ENCODE measurements at regions not wholly inside any gene's neighbourhood (a gene's known extent, or its start where the extent isn't known, plus 50 kb on each side); places are given as distances from the start of the nearest gene placed in this dataset.

GRCh38 chr5:175347931-175348330, 96.1 kb downstream of the DRD1 start:
- Mint-ChIP-seq H3K9me3 (no peaks in the 10 kb centered on the region), H3K36me3 (no peaks in the 10 kb centered on the region), H3K4me1 (ENCODE audit: unreplicated experiment) (no peaks in the 10 kb centered on the region), H3K27ac (no peak overlapping the region), H3K4me3 (no peak overlapping the region), H3K27me3 (peaks cover 35% of the 10 kb centered on the region)
- TF ChIP-seq CTCF (conservative IDR thresholded peaks at IDR 0.05): no peak
- no peak for DNase-seq (ENCODE audit: extremely low spot score, unreplicated experiment)

DNA sequence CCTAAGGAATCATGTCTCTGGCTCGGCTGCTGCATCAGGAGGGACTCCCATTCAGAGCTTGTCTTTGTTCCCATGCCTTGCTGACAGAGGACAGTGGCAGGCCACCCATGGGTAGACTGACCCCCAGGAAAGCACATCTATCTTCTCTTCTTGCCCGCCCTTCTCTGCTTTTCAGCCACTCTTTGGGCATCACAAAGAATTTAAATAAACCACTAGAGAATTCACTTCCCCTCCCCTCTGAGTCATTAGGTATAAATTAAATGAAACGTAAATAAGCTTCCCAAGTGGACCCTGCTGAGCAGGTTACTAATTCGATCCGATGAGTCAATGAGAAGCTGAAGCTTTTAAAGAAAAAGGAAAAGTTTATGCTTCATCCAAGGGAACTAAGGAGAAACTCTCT, 97.0 kb downstream of the DRD1 start:
- no peaks in the 10 kb centered on the region for H3K36me3 Mint-ChIP-seq
- TF ChIP-seq CTCF (conservative IDR thresholded peaks at IDR 0.05): no peak
- no peaks in the 10 kb centered on the region for H3K4me1 Mint-ChIP-seq (ENCODE audit: unreplicated experiment)
- H3K9me3 Mint-ChIP-seq: no peaks in the 10 kb centered on the region
- no peak overlapping the region for H3K27ac Mint-ChIP-seq
- no peak overlapping the region for H3K4me3 Mint-ChIP-seq
- DNase-seq (ENCODE audit: extremely low spot score, unreplicated experiment): no peak
- H3K27me3 Mint-ChIP-seq: peaks cover 31% of the 10 kb centered on the region

- Mint-ChIP-seq H3K27ac (no peak overlapping the region), H3K9me3 (no peaks in the 10 kb centered on the region), H3K36me3 (no peaks in the 10 kb centered on the region), H3K4me3 (no peak overlapping the region), H3K4me1 (ENCODE audit: unreplicated experiment) (no peaks in the 10 kb centered on the region), H3K27me3 (peaks cover 22% of the 10 kb centered on the region)
- no peak for DNase-seq (ENCODE audit: extremely low spot score, unreplicated experiment)
- no peak for TF ChIP-seq CTCF (conservative IDR thresholded peaks at IDR 0.05)
Observed at GRCh38 chr5:175344331-175345195, 99.4 kb downstream of the DRD1 start.

DNA sequence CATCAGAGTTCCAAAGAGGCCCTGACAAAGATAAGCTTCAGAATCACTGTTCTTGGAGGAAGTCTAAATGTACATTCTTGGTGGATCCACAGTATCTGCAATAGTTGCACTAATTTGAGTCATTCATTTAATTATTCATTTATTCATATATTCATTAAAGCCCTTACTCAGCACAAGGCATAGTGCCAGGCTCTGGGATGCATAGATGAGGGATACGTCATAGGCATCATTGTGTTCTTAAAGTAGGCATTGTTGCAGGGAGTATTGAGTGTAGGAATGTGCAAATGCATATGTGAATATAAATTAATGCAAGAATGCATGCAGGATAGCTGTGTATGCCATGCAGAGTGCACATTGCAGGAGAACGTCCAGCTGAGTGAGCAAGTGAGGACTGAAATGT, 100.7 kb downstream of the DRD1 start:
- Mint-ChIP-seq H3K9me3 (no peaks in the 10 kb centered on the region), H3K27ac (no peak overlapping the region), H3K36me3 (no peaks in the 10 kb centered on the region), H3K4me1 (ENCODE audit: unreplicated experiment) (no peaks in the 10 kb centered on the region), H3K4me3 (no peak overlapping the region), H3K27me3 (peaks cover 11% of the 10 kb centered on the region)
- no peak for TF ChIP-seq CTCF (conservative IDR thresholded peaks at IDR 0.05)
- DNase-seq (ENCODE audit: extremely low spot score, unreplicated experiment): no peak

- Mint-ChIP-seq H3K4me3 (no peak overlapping the region), H3K9me3 (no peaks in the 10 kb centered on the region), H3K4me1 (ENCODE audit: unreplicated experiment) (no peaks in the 10 kb centered on the region), H3K36me3 (no peaks in the 10 kb centered on the region), H3K27ac (no peak overlapping the region), H3K27me3 (peaks cover 8% of the 10 kb centered on the region)
- DNase-seq (ENCODE audit: extremely low spot score, unreplicated experiment): no peak
- no peak for TF ChIP-seq CTCF (conservative IDR thresholded peaks at IDR 0.05)
Observed at GRCh38 chr5:175340180-175340579, 103.8 kb downstream of the DRD1 start.

Data from type B pancreatic cell (in vitro differentiated cells).